HG03103 (cell line): ENCODE measurements at regions not wholly inside any gene's neighbourhood (a gene's known extent, or its start where the extent isn't known, plus 50 kb on each side); places are given as distances from the start of the nearest gene placed in this dataset.

Experiments
- ATAC-seq: cut with Tn5 transposase; IDR thresholded peaks from one replicate; pipeline ENCODE4 v1.9.1; 2021; ENCODE audit warnings: low read depth; ENCODE audit not compliant: unreplicated experiment

DNA sequence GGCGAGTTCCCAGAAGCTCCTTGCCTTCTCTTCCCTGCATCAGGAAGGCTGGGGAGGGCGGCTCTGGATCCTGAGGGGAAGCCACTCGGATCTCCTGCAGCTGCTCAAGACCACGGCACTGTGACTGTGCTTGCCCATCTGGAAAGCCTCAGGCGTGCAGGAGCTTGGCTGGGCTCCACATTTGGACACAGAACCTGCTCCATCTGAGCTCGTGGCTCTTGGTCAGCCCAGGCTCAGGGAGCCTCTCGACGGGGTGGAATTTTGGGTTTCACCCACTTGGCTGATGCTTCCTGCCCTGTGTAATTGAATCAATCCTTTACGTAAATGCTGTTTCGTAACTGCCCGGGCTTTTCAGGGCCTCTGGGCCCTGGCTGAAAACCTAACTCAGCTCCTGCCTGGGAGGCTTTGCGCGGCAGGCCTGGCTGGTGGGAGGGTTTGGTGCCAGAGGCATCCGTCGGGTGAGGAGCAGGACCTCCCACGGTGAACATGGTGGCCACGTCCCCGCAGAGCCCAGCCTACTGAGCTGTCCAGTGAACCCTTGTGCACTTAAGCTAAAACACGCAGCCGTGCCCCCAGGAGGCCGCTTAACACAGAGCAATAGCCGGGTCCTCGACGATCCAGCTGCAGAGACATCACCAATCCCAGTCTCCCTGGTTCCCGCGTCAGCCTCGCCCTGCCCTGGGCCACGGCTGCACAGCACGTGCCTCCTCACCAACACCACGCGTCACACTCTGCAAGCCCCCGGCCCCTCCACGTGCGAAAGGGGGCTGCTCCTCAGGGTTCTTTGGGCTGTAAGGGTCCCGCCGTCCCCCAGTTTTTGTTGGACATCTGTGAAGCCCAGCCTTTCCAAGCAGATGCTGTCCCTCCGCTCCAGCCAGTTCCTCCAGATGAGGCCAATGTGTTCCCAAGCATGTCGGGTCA is 241.0 kb downstream of the DLL1 start:
- no peak for ATAC-seq

DNA sequence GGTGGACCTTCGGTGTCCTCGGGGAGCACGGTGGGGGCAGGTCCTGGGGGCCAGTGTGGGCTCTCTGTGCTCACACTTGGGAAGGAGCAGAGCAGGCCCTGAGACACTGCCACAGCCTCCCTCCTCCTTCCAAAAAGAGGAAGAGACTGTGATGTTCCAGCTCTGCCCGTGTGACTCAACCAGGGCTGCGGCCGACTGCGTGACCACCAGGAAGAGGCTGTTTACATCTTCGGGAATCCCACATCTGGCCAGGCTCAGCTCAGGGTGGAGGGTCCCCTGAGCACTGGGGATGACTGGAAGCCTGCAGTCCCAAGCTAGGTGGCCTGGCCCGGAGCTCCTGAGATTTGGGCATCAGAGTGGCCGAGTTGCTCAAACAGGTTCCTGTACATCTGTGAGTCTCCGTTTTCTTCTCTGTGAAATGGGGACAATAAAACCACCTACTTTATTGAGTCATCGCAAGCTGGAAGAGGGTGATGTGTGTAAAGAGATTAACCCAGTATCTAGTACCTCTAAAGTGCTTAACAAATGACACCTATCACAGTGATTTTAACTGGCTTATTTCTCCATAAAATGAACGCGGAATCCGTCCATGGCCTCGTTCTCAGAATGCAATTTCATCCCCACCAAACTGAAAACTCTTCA is 242.1 kb downstream of the DLL1 start:
- no peak for ATAC-seq

DNA sequence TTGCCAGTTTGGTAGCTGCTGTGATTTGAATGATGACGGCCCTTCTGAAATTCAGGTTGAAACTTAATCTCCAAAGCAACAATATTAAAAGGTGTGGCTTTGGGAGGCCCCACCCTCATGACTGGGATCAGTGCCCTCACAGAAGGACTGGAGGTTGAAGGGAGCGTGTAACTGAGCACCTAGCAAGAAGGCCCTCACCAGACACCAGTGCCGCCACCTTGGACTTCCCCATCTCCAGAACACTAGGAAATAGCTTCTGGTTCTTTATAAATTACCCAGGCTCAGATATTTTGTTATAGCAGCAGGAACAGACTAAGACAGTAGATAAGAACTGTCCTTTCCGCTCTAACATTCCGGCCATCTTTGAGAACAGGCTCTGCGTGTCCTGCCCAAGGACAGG is 243.1 kb downstream of the DLL1 start:
- no peak for ATAC-seq

DNA sequence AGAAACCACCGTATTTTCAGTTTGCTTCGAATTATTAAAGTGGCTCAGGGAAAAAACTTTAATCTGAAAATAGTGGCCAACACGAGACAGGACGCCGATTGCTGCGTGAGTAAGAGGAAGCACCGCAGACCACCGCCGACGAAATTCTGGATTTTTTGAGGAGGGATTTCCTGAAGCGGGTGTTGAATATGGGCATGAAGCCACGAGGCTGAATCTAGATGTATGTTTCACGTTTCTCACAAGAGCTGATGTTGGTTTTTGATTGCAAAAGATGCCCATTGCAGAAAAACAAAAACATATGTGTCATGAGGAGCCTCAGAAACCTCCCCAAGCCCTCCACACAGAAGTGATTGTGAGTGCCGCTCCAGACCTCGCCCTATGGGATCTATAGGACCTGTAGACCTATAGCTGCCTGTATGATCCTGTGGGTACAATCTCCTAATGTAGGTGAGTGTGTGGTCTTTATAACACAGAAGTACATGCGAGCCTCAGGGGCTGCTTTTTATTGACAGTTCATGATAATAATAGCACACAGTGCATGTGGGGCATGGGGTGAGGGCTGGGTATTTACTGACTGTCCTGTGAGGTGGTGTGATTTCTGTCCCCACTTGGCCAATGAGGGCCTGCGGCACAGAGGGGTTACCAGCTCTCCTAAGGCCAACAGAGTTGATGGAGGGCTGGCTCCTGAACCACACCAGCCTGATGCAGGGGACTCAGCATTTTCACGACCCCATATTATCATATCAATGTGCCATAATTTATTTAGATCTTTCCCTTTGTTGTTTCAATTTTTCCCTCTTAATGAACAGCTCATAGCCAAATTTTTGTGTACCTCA is 243.9 kb downstream of the DLL1 start:
- ATAC-seq = no peak

DNA sequence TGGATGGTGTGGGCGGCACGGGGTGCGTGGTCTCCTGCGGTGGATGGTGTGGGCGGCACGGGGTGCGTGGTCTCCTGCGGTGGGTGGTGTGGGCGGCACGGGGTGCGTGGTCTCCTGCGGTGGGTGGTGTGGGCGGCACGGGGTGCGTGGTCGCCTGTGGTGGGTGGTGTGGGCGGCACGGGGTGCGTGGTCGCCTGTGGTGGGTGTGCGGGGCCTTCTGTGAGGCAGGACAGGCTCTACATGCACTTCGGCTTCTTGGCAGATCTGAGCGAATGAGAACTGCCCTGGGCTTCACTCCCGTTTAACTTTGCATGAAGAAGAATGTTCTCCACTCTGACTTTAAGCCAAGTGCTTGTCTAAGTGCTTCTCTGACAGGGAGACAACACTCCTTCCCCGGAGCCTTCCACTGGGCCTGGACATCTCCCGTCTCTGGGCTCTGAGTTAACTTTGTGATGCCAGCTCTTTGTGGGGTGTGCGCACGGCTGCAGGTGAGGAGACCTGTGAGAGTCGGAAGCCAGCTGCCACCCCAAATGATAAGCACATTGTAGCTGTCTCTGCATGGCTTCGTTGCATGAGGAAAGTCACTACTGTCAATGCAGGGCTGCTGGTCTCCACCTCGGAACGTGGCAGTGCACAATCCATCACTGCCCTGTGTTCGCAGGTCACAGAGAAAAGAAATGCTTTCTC is 244.8 kb downstream of the DLL1 start:
- no peak for ATAC-seq

DNA sequence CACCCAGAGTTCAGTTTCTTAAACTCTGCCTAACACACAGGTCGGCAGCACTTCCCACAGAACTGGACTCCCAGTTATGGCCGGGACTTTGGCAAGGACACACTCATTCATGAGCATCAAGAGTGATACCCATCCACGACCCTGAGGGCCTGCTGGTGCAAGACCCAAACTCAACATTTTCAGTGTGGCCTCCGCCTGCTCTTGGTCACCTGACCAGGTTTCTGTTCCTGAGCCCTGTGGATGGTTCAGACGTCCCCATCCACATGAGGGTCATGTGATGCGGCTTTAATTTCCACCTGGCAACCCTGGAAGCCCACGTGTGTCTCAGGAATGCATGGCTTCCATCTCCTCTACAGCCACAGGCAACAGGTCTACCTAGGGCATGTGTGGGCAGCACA is 245.3 kb downstream of the DLL1 start:
- no peak for ATAC-seq

DNA sequence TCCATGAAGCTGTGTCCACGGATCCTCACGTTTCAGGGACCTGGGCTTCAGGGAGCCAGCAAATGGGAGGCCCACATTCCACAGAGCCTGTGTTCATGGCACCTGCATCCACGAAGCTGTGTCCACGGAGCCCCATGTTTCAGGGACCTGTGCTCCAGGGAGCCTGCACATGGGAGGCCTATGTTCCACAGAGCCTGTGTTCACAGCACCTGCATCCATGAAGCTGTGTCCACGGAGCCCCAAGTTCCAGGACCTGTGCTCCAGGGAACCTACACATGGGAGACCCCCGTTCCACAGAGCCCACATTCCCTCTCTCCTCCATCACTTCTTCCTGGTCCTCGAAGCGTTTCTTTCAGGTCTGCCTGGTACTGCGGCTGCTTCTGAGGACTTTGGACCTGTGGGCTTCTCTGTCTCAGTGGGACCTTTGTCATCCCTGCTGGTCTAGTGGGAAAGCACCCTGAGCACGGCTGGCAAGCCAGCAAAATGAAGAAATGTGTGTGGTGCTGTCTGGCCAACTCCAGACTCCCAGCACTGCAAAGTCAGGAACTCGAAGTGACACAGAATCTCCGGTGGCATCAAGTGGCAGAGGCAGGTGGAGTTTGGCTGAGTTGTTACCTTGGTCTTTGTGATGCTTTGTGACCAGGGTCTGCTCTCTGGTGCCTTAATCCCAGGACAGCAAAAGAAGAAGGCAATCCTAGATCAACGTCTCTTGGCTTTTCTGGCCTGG is 245.9 kb downstream of the DLL1 start:
- no peak for ATAC-seq

DNA sequence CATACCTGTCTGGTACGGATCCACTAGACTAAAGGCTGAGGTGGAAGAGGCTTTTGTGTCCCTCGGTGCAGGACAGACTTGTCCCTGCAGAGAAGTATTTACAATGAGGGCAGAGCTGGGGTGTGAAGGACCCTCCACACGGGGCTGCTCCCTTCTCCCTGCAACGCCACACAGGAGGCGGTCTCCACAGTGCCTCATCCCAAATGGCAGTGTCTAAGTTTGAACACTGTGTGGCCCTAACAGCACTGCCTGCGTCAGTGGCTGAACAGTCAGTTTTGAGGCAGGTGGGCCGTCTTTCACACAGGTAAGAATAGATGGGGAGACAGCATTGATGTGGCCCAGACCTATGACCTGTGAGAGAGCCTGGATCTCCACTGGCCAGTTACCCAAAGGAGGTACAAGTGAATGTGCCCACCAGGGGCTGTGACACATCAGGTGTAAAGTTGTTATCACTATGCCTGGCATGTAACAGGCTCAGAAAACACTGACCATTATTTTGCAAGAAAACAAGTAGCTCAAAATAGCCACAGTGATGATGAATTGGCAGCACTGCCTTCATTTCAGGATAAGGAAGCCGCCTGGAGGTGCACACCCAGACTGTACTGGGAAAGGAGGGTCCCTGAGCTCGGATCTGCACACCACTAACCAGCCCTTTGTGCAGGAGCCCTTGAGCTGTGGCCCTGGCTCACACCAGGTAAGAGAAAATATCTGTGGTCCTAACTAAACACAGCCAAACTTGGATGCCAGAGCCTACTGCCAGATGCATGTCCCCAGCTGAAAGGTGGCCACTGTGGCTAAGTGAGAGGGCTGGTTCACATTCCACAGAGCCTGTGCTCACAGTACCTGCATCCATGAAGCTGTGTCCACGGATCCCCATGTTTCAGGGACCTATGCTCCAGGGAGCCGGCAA is 246.7 kb downstream of the DLL1 start:
- no peak for ATAC-seq

DNA sequence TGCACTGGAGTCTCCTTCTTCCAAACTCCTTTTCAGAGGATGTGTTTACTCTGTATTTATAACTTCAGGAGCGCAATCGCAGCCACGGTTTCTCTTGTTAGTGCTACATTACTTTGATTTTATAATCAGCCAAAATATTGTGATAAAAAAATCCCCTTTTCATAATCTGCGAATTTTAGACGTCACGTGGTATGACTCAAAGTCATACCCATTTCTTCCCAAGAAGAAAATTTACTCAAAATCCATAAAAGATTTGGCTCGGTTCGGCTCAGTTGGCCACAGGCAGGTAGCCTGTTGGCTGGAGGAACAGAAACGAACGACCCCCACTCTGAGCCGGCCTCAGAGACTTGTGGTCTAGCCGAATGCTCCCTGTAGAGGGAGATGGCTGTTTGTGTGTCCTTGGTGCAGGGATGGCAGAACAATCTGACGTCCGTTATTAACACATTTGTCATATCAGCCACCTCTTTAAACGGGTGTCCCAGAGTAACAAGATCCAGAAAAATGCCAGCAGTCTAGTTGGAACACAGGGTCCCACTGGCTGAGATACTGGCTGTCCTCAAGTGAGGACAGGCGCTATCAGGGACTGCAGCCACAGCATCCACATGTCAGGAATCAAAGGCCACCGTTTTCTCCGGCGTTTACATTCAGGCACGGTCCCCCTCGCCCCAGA is 247.6 kb downstream of the DLL1 start:
- ATAC-seq = no peak

DNA sequence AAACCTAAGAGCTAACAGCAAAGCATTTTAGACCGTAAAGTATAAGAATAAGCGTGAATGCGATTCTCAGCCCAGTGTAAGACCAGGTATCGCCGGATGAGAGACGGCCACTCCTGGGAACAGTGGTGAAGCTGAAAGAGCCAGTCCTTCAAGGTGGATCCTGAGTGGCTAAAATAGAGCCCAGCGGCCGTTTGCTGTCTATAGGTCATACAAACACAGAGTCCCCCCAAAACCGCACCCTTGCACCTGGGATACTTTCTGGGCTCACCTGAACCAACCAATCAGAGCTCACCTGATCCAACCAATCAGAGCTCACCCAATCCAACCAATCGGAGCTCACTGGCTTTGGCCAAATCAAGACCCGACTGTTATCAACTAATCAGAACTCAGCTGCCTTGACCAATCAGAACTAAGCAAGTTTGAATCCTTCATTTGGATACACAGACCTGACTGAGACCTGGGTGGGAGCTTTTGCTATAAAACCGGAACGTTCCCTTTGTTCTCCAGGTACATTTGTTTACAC is 248.2 kb downstream of the DLL1 start:
- ATAC-seq = no peak

DNA sequence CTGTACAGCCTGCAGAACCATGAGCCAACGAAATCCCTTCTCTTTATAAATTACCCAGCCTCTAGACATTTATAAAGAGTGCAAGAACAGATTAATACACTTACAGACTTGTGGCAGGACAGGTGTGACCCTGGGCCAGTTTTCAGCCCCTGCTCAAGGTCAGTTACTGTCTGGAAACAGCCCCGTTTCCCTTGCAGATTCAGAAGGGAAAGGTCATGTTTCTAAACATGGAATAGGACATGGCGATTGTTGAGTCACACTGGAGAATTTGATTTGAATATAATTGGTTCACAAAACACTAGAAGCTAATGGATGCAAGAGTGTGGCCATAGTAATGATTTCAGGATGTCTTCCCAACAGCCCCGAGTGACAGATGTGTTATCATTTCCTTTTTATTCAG is 248.8 kb downstream of the DLL1 start:
- no peak for ATAC-seq

DNA sequence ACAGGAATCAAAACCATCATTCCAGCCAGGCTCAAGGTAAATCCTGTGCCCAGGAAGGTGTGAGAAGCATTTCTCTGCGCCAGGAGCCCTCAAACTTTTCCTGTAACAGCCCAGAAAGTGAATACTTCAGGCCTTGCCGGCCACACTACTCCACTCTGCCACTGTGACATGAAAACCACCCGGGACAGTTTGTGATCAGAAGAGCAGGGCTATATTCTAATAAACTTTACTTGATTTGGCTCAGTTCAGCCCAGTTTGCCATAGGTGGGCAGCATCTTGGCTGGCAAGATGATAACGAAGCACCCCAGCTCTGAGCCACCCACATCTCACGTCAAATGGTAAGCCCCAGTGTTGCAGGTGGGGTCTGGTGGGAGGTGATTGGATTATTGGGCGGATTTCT is 249.4 kb downstream of the DLL1 start:
- ATAC-seq = no peak

DNA sequence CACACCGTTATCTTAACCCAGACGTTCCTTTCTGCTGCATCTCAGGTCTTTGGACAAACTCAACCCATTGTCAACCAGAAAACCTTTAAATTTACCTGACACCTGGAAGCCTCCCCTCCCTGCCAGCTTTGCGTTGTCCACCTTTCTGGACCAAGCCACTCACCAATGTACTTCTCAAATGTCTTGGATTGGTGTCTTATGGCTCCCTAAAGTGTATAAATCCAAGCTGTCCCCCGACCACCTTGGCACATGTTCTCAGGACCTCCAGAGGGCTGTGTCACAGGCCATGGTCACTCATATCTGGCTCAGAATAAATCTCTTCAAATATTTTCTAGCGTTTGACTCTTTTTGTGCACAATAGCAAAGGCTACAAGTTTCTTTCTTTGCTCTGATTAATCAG is 250.0 kb downstream of the DLL1 start:
- ATAC-seq = no peak

DNA sequence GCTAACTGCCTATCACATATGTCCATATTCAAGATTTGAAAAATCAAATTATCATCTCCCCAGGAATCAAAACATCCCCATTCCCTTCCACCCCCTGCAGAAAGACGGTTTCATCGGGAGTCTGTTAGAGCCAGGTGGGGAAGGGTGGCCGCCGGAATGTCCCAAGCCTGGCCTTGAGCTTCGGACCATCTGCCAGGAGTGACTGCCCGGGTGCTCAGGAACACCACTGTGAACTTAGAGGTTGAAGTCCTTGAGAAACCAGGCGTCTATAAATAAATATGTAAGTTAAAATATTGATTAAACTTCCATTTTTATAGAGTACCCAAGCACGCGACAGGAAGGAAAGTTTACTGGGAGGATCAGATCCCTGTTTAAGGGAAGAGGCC is 250.8 kb downstream of the DLL1 start:
- no peak for ATAC-seq

DNA sequence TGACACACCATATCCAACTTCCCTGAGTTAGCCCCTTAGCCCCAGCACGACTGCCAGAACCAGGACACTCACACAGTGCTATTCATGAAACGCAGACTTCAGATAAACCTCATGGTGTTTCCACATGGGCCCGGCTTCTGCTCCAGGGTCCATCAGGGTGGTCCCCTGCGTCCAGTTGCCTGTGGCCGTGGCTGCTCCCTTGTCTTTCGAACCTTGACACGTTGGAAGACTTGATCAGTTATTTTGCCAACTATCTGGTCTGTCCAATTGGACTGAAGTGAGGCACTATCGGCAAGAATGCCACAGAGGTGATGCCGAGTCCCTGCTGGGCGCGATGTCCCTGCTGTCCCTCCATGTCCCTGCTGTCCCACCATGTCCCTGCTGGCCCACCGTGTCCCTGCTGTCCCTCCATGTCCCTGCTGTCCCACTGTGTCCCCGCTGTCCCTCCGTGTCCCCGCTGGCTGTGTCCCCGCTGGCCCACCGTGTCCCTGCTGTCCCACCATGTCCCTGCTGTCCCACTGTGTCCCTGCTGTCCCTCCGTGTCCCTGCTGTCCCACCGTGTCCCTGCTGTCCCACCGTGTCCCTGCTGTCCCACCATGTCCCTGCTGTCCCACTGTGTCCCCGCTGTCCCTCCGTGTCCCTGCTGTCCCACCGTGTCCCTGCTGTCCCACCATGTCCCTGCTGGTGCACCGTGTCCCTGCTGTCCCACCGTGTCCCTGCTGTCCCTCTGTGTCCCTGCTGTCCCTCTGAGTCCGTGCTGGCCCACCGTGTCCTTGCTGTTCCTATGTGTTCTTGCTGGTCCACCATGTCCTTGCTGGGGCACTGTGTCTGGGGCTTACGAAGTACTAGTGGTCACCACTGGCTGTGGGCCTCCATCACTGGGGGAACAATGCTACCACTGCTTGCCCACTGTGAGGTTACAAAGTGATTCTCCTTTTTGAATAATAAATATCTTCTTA is 251.4 kb downstream of the DLL1 start:
- no peak for ATAC-seq

DNA sequence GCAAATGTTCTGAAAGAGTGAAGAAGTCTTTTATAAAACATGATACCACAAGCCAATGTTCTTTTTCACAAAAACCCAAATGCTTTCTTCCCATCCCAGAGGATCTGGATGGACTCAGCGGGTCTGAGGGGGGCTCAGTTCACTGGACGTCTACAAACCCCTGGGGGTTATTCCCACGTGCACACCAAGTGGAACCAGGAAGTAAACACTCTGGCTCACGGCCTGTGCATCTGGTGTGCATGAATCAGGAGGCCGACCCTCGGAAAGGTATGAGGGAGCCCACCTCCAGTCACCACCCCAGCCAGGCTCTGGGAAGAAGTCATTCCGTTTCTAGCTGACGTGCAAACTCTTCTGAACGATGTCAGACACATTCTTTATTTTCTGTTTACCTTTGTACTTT is 252.2 kb downstream of the DLL1 start:
- no peak for ATAC-seq

DNA sequence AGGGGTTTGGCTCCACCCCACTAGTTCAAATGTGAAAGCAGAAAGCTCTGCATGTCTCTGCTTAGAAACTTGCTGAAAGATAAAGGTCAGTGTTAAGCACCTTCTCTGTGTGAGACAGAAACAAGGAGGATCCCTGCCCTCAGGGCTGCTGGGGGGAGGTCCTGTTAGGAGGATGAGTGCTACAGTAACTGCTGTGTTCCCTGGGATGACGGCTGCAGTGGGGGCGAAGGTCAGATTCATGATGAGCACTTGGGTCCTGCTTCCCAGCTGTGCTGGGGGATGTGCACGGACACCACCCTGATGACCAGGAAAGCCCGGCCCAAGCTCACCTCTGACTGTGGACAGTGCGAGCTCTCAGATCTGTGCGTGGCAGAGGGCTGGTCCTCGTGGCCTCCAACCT is 252.6 kb downstream of the DLL1 start:
- no peak for ATAC-seq
